ENCODE measurements at regions not wholly inside any gene's neighbourhood (a gene's known extent, or its start where the extent isn't known, plus 50 kb on each side); places are given as distances from the start of the nearest gene placed in this dataset.

- dilution Hi-C loops (cut with MboI; ENCODE audit: extremely low pct_ligation_motif_present, low sequenced_read_pairs) = no loop called here
- H2AFZ ChIP-seq (ENCODE audit: low read depth, low read length) = no peak overlapping the region
Observed at GRCh38 chr5:128825826-128826225, 139.5 kb upstream of the SLC27A6 start.

GRCh38 chr5:128826275-128826674, 139.0 kb upstream of the SLC27A6 start:
- no peak for TF ChIP-seq FOS (IDR thresholded peaks at IDR 0.05; ENCODE audit: borderline replicate concordance, insufficient read depth, low read length)
- peak; percentile 50 for TF ChIP-seq POLR2AphosphoS5 (IDR thresholded peaks at IDR 0.05; ENCODE audit: insufficient read depth, low read depth, low read length)
- TF ChIP-seq MAX (IDR thresholded peaks at IDR 0.05; ENCODE audit: insufficient read depth, insufficient read length) = no peak
- TF ChIP-seq POLR2A (IDR thresholded peaks at IDR 0.05; ENCODE audit: low read depth, low read length) = peak; percentile 75
- Histone ChIP-seq H3K4me1 (ENCODE audit: control insufficient read depth, extremely low read depth, insufficient read depth, low read length) (peaks cover 26% of the 10 kb centered on the region), H3K9me1 (replicated peaks; ENCODE audit: control insufficient read depth, extremely low read depth, insufficient read depth, low read length) (no peaks in the 10 kb centered on the region), H3K9me3 (replicated peaks; ENCODE audit: control insufficient read depth, insufficient read depth, low read length) (no peaks in the 10 kb centered on the region), H4K20me1 (replicated peaks; ENCODE audit: control insufficient read depth, extremely low read depth, insufficient read depth, low read length) (no peaks in the 10 kb centered on the region), H3K4me2 (ENCODE audit: insufficient read depth, low read length) (no peak overlapping the region), H3K4me3 (replicated peaks in 1 of 3; ENCODE audit: insufficient read depth in 1 of 3, low read depth in 1 of 3, low read length in 3 of 3) (no peak overlapping the region), H2AFZ (ENCODE audit: low read depth, low read length) (no peak overlapping the region), H3K79me2 (ENCODE audit: control insufficient read depth, insufficient read depth, low read length) (no peaks in the 10 kb centered on the region), H3K27ac (ENCODE audit: insufficient read depth, low read depth, low read length) (peak overlapping the region; percentile 35), H3K27me3 (ENCODE audit: control insufficient read depth in 2 of 2, insufficient read depth in 2 of 2, low read length in 2 of 2) (no peaks in the 10 kb centered on the region), H3K36me3 (ENCODE audit: control insufficient read depth in 2 of 2, extremely low read depth in 1 of 2, insufficient read depth in 2 of 2, low read length in 2 of 2) (no peaks in the 10 kb centered on the region), H3K9ac (replicated peaks; ENCODE audit: extremely low read depth, insufficient read depth, low read length) (no peak overlapping the region)
- dilution Hi-C loops (cut with MboI; ENCODE audit: extremely low pct_ligation_motif_present, low sequenced_read_pairs) = no loop called here
- intact Hi-C loops (cut with micrococcal nuclease) = loop anchor here (1.0 to 10.0 kb wide), 4 partner anchors 53 to 951 kb away; partner anchors contain the start of gene FBN2
- POLR2A ChIA-PET = no interaction called here
- TSS peak; percentile 100 for BruUV-seq (replicated peaks)
- CTCF ChIA-PET = no interaction called here
- no peak for FAIRE-seq
- no peak for DNase-seq (ENCODE audit: low read depth, low spot score)

More at GRCh38 chr5:128825826-128826225, 139.5 kb upstream of the SLC27A6 start:
- Histone ChIP-seq H3K4me3 (replicated peaks in 1 of 3; ENCODE audit: insufficient read depth in 1 of 3, low read depth in 1 of 3, low read length in 3 of 3) (no peak overlapping the region), H4K20me1 (replicated peaks; ENCODE audit: control insufficient read depth, extremely low read depth, insufficient read depth, low read length) (no peaks in the 10 kb centered on the region), H3K79me2 (ENCODE audit: control insufficient read depth, insufficient read depth, low read length) (no peaks in the 10 kb centered on the region), H3K4me2 (ENCODE audit: insufficient read depth, low read length) (no peak overlapping the region), H3K36me3 (ENCODE audit: control insufficient read depth in 2 of 2, extremely low read depth in 1 of 2, insufficient read depth in 2 of 2, low read length in 2 of 2) (no peaks in the 10 kb centered on the region), H3K27me3 (ENCODE audit: control insufficient read depth in 2 of 2, insufficient read depth in 2 of 2, low read length in 2 of 2) (no peaks in the 10 kb centered on the region), H3K4me1 (ENCODE audit: control insufficient read depth, extremely low read depth, insufficient read depth, low read length) (peaks cover 26% of the 10 kb centered on the region), H3K9me1 (replicated peaks; ENCODE audit: control insufficient read depth, extremely low read depth, insufficient read depth, low read length) (no peaks in the 10 kb centered on the region), H3K27ac (ENCODE audit: insufficient read depth, low read depth, low read length) (peak overlapping the region; percentile 35), H3K9me3 (replicated peaks; ENCODE audit: control insufficient read depth, insufficient read depth, low read length) (no peaks in the 10 kb centered on the region), H3K9ac (replicated peaks; ENCODE audit: extremely low read depth, insufficient read depth, low read length) (no peak overlapping the region)
- DNase-seq (ENCODE audit: low read depth, low spot score) (peak; percentile 83), FAIRE-seq (peak; percentile 84)
- BruUV-seq (replicated peaks) = no TSS peak
- TF ChIP-seq GATA2 (IDR thresholded peaks at IDR 0.05; ENCODE audit: insufficient read depth, insufficient read length, low read depth, low read length) (no peak), MAX (IDR thresholded peaks at IDR 0.05; ENCODE audit: insufficient read depth, insufficient read length) (no peak), JUN (IDR thresholded peaks at IDR 0.05; ENCODE audit: borderline replicate concordance, insufficient read depth, insufficient read length, low read depth) (peak; percentile 91), FOS (IDR thresholded peaks at IDR 0.05; ENCODE audit: borderline replicate concordance, insufficient read depth, low read length) (peak; percentile 91)
- ChIA-PET CTCF (no interaction called here), POLR2A (no interaction called here)
- intact Hi-C loops (cut with micrococcal nuclease) = loop anchor here (1.0 to 10.0 kb wide), 4 partner anchors 53 to 951 kb away; partner anchors contain the start of gene FBN2

Measured in endothelial cell of umbilical vein (primary cell).